CD14-positive monocyte (primary cell): ENCODE measurements at regions not wholly inside any gene's neighbourhood (a gene's known extent, or its start where the extent isn't known, plus 50 kb on each side); places are given as distances from the start of the nearest gene placed in this dataset.

Experiments
- DNase-seq, 3 donors: peaks; one replicate each; pipeline ENCODE4 v3.0.0-alpha.2; 2011 to 2022
- H2AFZ ChIP-seq: 2 replicates; pipeline ENCODE4 v1.6.0; 2012; ENCODE audit warnings: mild to moderate bottlenecking, low read depth, low read length, inconsistent platforms; ENCODE audit not compliant: insufficient read depth, poor library complexity, severe bottlenecking
- H3K27ac ChIP-seq, 2 donors: 1 replicate in 1 of 2; 2 replicates in 1 of 2; pipeline ENCODE4 v1.5.1; 2012 to 2013; ENCODE audit warnings: low read length in 2 of 2, control low read depth in 1 of 2, inconsistent platforms in 1 of 2, low read depth in 1 of 2, mild to moderate bottlenecking in 1 of 2
- H3K27me3 ChIP-seq, 2 donors: one replicate each; pipeline versions ENCODE4 v1.6.0 to v1.6.1; 2011 to 2013; ENCODE audit warnings: low read length in 2 of 2; ENCODE audit not compliant: control insufficient read depth in 2 of 2, insufficient read depth in 2 of 2
- H3K36me3 ChIP-seq, 2 donors: replicated peaks in 1 of 2; 1 replicate in 1 of 2; 2 replicates in 1 of 2; pipeline versions ENCODE4 v1.5.1 to v1.6.1; 2012 to 2013; ENCODE audit warnings: low read length in 2 of 2, control low read depth in 1 of 2, inconsistent platforms in 1 of 2, mild to moderate bottlenecking in 1 of 2; ENCODE audit not compliant: insufficient read depth in 2 of 2, control insufficient read depth in 1 of 2
- H3K4me1 ChIP-seq, 2 donors: 1 replicate in 1 of 2; 2 replicates in 1 of 2; pipeline versions ENCODE4 v1.5.1 to v1.6.1; 2012 to 2013; ENCODE audit warnings: low read length in 2 of 2, control low read depth in 1 of 2, inconsistent platforms in 1 of 2, mild to moderate bottlenecking in 1 of 2, moderate library complexity in 1 of 2; ENCODE audit not compliant: insufficient read depth in 2 of 2, control insufficient read depth in 1 of 2
- H3K4me2 ChIP-seq: replicated peaks from 2 replicates; pipeline ENCODE3; 2012; ENCODE audit warnings: low read length, moderate library complexity, mild to moderate bottlenecking; ENCODE audit not compliant: poor library complexity, severe bottlenecking; ENCODE audit errors: extremely low read depth
- H3K4me3 ChIP-seq, 3 experiments: fragments of 200-600 bp in 1 of 3; sonication (generic) in 1 of 3; replicated peaks in 1 of 3; 1 replicate in 2 of 3; 2 replicates in 1 of 3; pipeline ENCODE4 v1.5.1; 2011 to 2013; ENCODE audit warnings: low read length in 3 of 3, mild to moderate bottlenecking in 3 of 3, control low read depth in 2 of 3, low read depth in 2 of 3, inconsistent platforms in 1 of 3, moderate library complexity in 1 of 3
- H3K79me2 ChIP-seq: 2 replicates; pipeline ENCODE4 v1.6.0; 2012; ENCODE audit warnings: mild to moderate bottlenecking, control low read depth, inconsistent platforms, low read length, moderate library complexity; ENCODE audit not compliant: insufficient read depth
- H3K9ac ChIP-seq: 2 replicates; pipeline ENCODE4 v1.6.0; 2017; ENCODE audit warnings: low read length, mild to moderate bottlenecking; ENCODE audit not compliant: insufficient read depth, poor library complexity, severe bottlenecking
- H3K9me3 ChIP-seq, 2 donors: replicated peaks in 1 of 2; 1 replicate in 1 of 2; 2 replicates in 1 of 2; pipeline versions ENCODE4 v1.5.1 to v1.6.1; 2012 to 2013; ENCODE audit warnings: low read length in 2 of 2, control low read depth in 1 of 2; ENCODE audit not compliant: control insufficient read depth in 1 of 2, insufficient read depth in 1 of 2
- H4K20me1 ChIP-seq: 2 replicates; pipeline ENCODE4 v1.6.0; 2012; ENCODE audit warnings: mild to moderate bottlenecking, low read length, control low read depth, moderate library complexity; ENCODE audit not compliant: insufficient read depth
- H3K27ac Mint-ChIP-seq, 7 donors: one replicate each; pipeline ENCODE4 v1.8.0; 2020; ENCODE audit warnings: mild to moderate bottlenecking in 7 of 7, mixed read lengths in 7 of 7, moderate library complexity in 6 of 7, inconsistent platforms in 2 of 7
- H3K27me3 Mint-ChIP-seq, 3 donors: one replicate each; pipeline ENCODE4 v1.8.0; 2021 to 2022; ENCODE audit warnings: low read depth in 3 of 3, mild to moderate bottlenecking in 3 of 3, mixed read lengths in 3 of 3, moderate library complexity in 3 of 3, inconsistent platforms in 1 of 3
- H3K36me3 Mint-ChIP-seq, 2 donors: one replicate each; pipeline ENCODE4 v1.8.0; 2020; ENCODE audit warnings: mixed read lengths in 2 of 2, inconsistent platforms in 1 of 2, mild to moderate bottlenecking in 1 of 2
- H3K4me1 Mint-ChIP-seq: one replicate; pipeline ENCODE4 v1.8.0; 2020; ENCODE audit warnings: mild to moderate bottlenecking, mixed read lengths
- H3K4me3 Mint-ChIP-seq, 2 donors: one replicate each; pipeline ENCODE4 v1.8.0; 2020; ENCODE audit warnings: mild to moderate bottlenecking in 2 of 2, mixed read lengths in 2 of 2, moderate library complexity in 1 of 2
- H3K9me3 Mint-ChIP-seq, 7 donors: one replicate each; pipeline ENCODE4 v1.8.0; 2020 to 2022; ENCODE audit warnings: mixed read lengths in 7 of 7, mild to moderate bottlenecking in 6 of 7, moderate library complexity in 6 of 7, inconsistent platforms in 2 of 7
- WGBS: methylation state at CpG from one replicate; pipeline ENCODE4 v1.1.5; 2013; ENCODE audit warnings: missing lambda C conversion rate; ENCODE audit not compliant: insufficient coverage; 5-methylcytosine and 5-hydroxymethylcytosine counted together
- intact Hi-C, 2 donors: fragments of 100-400 bp; cut with micrococcal nuclease; formaldehyde crosslinking; loops; one replicate each; pipeline versions ENCODE4 v1.15.0 to v1.15.1; 2023
- TF ChIP-seq, protein P1 (sequence below): fragments of 200-600 bp; IDR thresholded peaks from one replicate; pipeline ENCODE4 v1.8.0; 2022; ENCODE audit warnings: antibody characterized with exemption, mild to moderate bottlenecking

DNA sequence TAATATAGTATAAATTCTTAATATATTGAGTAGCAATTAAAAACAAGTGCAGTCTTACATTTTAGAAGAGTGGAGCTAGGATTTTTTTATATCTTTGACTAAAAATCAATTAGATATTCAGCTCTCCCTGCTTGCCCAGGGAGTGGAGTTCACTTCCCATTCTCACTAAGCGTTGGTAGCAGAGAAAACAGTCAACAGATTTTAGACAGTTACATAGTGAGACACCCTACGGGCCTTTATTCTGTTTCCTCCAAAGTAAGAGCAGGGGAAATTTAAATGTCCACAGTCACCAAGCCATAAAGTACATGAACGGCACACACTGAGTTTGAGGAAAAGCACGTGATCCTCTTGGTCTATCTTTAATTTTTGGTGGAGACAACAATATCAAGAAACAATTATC lies 131.6 kb upstream of the PLEKHG7 start:
- H3K4me1 ChIP-seq: peaks cover 0 to 2% of the 10 kb centered on the region in 2 donors

DNA sequence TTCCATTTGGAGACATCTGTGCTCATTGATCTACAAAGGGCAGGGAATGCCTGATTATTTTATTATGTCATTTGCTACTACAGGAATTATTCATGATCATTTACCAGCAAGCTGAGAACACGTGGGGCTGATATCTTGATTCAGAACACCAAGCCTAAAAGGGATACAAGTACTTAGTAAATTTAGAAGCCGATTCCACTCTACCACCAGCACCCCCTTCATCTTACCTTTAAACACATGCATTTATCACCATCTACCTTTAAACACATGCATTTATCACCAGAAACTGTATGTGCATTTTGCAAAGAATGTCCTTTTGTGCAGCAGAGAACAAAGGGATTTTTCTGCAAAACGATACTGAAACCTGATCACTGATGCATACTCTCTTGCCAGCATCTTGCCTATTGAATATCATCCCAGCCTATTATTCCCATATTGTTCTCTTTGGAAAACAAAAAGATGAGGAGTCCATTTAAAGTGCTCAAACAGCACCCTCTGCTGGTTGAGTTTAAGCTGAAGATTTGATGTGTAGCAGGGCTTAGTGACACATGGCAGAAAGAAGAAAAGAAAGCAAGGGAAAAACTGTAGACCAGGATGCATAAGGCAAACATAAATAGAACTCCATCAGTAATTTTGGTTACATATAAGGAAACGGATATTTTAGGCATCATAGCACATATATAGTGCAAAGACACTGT lies 132.6 kb upstream of the PLEKHG7 start:
- H3K9me3 ChIP-seq: no peaks in the 10 kb centered on the region
- no peak overlapping the region for H3K27ac ChIP-seq
- no peak overlapping the region for H3K4me2 ChIP-seq
- intact Hi-C loops: loop anchor here in 1 of 2 donors (5.0 kb wide), 1 partner anchor 87 kb away; no protein-coding TSS in a partner anchor
- H3K36me3 ChIP-seq: no peaks in the 10 kb centered on the region
- Mint-ChIP-seq H3K4me1 (peaks cover 6% of the 10 kb centered on the region), H3K27me3 (no peaks in the 10 kb centered on the region), H3K27ac (no peak overlapping the region), H3K36me3 (no peaks in the 10 kb centered on the region), H3K4me3 (no peak overlapping the region), H3K9me3 (no peaks in the 10 kb centered on the region)
- H4K20me1 ChIP-seq: no peaks in the 10 kb centered on the region
- H3K4me3 ChIP-seq: no peak overlapping the region
- H3K79me2 ChIP-seq: no peaks in the 10 kb centered on the region
- peak; percentile 42 to 69 (median 66) for DNase-seq
- H3K4me1 ChIP-seq: peaks cover 0 to 2% of the 10 kb centered on the region in 2 donors
- 30% methylated on average over 2 of the region's 4 CpGs for WGBS
- H3K9ac ChIP-seq: no peak overlapping the region
- TF ChIP-seq, protein P1, sequence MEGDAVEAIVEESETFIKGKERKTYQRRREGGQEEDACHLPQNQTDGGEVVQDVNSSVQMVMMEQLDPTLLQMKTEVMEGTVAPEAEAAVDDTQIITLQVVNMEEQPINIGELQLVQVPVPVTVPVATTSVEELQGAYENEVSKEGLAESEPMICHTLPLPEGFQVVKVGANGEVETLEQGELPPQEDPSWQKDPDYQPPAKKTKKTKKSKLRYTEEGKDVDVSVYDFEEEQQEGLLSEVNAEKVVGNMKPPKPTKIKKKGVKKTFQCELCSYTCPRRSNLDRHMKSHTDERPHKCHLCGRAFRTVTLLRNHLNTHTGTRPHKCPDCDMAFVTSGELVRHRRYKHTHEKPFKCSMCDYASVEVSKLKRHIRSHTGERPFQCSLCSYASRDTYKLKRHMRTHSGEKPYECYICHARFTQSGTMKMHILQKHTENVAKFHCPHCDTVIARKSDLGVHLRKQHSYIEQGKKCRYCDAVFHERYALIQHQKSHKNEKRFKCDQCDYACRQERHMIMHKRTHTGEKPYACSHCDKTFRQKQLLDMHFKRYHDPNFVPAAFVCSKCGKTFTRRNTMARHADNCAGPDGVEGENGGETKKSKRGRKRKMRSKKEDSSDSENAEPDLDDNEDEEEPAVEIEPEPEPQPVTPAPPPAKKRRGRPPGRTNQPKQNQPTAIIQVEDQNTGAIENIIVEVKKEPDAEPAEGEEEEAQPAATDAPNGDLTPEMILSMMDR: peak; percentile 92
- no peak overlapping the region for H2AFZ ChIP-seq
- no peaks in the 10 kb centered on the region for H3K27me3 ChIP-seq

More for the DNA sequence above, 131.6 kb upstream of the PLEKHG7 start:
- H3K27me3 Mint-ChIP-seq: peaks cover 0 to 1% (median 0%) of the 10 kb centered on the region in 3 donors
- no peak overlapping the region for H3K9ac ChIP-seq
- H3K9me3 ChIP-seq: no peaks in the 10 kb centered on the region
- DNase-seq: no peak
- no peaks in the 10 kb centered on the region for H3K27me3 ChIP-seq
- H3K4me2 ChIP-seq: no peak overlapping the region
- peaks cover 8% of the 10 kb centered on the region for H3K4me1 Mint-ChIP-seq
- H3K9me3 Mint-ChIP-seq: no peaks in the 10 kb centered on the region
- WGBS: 86% methylated on average over 1 of the region's 4 CpGs
- no peak overlapping the region for H2AFZ ChIP-seq
- H4K20me1 ChIP-seq: no peaks in the 10 kb centered on the region
- H3K27ac ChIP-seq: no peak overlapping the region
- no peaks in the 10 kb centered on the region for H3K79me2 ChIP-seq
- H3K36me3 Mint-ChIP-seq: no peaks in the 10 kb centered on the region
- no peak overlapping the region for H3K4me3 Mint-ChIP-seq
- no peaks in the 10 kb centered on the region for H3K36me3 ChIP-seq
- intact Hi-C loops: loop anchor here in 1 of 2 donors (5.0 kb wide), 1 partner anchor 86 kb away; no protein-coding TSS in a partner anchor
- no peak overlapping the region for H3K4me3 ChIP-seq
- H3K27ac Mint-ChIP-seq: peak overlapping the region in 1 of 7 donors; percentile 4
- TF ChIP-seq, protein P1: no peak
